GM18519 (cell line): ENCODE measurements at regions not wholly inside any gene's neighbourhood (a gene's known extent, or its start where the extent isn't known, plus 50 kb on each side); places are given as distances from the start of the nearest gene placed in this dataset.
A peak's percentile ranks its signal among the peaks of the same experiment; 100 is the strongest.

Experiments
- ATAC-seq: cut with Tn5 transposase; IDR thresholded peaks from one replicate; pipeline ENCODE4 v1.9.1; 2021; ENCODE audit warnings: mild to moderate bottlenecking, moderate library complexity; ENCODE audit not compliant: unreplicated experiment, low FRiP score

- ATAC-seq, result no peak
Measured at GRCh38 chr3:148073721-148074456, 623.8 kb upstream of the AGTR1 start.

DNA sequence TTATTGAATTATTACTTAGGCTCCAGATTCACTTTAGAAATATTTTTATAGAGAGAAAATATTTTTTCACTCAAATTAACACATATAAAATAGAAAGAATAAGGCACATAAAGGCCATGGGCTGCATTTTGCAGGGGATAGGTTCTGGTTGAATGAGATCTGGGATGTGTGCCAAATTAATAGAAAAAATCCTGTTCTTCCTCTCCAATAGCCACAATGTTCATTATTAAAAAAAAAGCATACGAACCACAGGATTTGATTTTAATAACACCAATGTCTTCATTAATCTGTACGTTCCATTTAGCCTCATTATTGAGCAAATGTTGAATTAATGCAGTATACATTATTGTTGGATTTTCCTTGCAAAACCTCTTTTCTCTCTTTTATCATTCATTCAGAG is 622.8 kb upstream of the AGTR1 start:
- no peak for ATAC-seq

DNA sequence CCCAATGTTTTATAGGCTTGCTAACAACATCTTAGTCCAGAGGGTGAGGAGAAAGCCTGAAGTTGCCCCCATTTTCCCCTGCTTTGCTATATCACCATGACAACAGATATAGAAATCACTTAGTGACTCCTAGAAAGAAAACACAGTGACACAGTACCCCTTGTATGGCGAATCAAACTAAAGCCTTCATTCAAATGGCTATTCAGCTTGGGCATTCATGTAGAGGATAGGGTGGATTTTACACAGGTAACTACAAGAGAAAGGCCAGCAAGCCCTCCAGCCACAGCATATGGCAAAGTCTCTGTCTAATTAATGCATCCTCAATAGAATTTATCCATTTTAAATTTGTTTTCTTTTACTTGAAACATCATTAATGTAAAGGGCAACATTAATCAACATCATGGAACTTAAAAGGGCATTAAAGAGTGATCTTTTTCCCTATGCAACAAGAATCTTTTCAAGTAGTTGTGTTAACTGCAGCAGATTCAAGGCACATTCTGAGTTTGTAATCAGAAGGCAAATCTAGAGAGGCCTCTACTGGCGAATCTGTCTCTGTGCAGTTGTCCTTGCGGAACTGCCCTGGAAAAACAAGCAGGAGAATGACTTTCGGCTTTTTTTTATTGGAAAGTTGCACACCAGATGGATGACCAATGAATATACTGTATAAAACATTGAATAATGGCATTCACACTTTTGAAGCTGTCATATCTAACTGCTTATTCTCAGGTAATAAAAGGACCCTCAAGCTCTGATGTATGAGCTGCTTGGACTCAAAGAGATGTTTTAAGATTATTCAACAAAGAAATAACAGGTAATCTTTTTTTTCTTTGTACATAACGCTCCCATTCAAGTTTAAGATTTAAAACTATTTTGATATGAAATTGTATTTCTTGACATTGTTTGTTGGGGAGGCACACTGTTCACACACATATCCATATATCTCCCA is 621.7 kb upstream of the AGTR1 start:
- no peak for ATAC-seq

- peak; percentile 43 for ATAC-seq
Measured at GRCh38 chr3:148077318-148077923, 620.3 kb upstream of the AGTR1 start.

DNA sequence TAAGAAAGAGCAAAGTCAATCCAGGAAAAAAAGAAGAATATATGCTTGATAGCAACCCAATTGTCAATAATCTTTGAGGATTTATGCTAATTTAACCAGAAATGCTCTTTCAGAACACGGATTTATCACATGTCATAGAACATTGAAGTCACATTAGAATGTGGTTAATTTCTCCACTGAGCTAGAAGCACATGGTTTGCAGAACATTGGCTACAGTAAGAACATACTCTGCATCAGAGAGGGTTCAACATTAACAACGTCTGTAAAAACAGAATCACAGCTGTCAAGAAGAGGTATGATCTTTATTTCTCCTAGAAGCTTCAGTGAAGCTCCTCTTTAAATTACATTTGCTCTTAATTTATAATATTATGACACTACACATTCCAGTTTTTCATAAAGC is 619.7 kb upstream of the AGTR1 start:
- ATAC-seq, result no peak

- no peak for ATAC-seq
Measured at GRCh38 chr3:148078658-148079057, 619.0 kb upstream of the AGTR1 start.

DNA sequence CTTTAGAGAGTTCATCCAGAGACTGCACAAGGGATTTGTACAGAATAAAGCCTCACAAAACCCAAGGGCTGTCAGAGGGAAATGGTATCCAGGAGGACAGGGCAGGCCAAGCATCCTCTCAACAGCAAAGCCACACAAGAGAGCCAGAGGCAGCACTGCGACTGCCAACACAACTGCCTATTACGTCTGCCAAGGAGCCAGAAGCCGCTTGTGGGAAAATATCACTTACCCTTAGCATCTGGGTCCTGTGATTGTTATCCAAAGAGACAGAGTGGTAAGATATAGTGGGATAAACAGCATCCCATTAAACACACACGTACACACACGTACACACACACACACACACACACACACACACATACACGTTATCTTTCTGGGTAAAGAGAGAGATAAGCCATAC is 618.3 kb upstream of the AGTR1 start:
- no peak for ATAC-seq

GRCh38 chr3:148081926-148082325 is 615.8 kb upstream of the AGTR1 start:
- ATAC-seq, result no peak

GRCh38 chr3:148082506-148083280 is 615.0 kb upstream of the AGTR1 start:
- ATAC-seq, result no peak

DNA sequence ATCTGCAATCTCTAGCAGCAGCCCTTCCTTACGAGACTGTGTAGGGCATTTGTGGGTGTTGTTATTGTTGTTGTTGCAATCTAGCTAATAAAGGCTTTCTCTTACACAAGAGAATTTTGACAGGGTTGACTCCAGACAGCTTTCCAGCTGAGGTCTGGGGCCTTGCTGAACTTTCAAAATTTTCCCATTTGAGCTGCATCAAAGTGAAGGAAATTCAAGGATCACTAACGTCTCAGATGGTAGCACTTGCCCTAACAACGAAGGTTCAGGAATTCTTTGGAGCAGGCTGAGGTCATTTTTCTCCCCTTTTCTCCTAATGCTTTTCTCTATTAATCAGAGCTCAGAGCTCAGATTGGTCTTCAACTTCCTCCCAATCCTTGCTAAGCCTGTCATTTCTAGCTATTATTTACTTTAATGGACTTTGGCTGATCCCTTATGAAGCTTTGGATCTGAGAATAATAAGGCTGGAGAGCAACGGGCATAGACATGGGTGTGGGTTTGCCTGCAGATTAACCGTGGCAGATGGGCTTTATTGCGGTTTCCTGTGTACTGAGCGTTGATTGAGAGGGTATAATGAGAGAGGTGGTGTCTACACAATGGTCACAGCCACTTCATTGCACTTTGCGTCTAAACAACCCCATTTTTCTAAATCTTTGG is 614.0 kb upstream of the AGTR1 start:
- ATAC-seq, result no peak

- peak; percentile 90 for ATAC-seq
Measured at GRCh38 chr3:148084931-148085330, 612.8 kb upstream of the AGTR1 start.

- no peak for ATAC-seq
Measured at GRCh38 chr3:148087601-148088371, 609.9 kb upstream of the AGTR1 start.

GRCh38 chr3:148089171-148089570 is 608.5 kb upstream of the AGTR1 start:
- no peak for ATAC-seq

GRCh38 chr3:148090156-148090555 is 607.5 kb upstream of the AGTR1 start:
- ATAC-seq, result no peak

GRCh38 chr3:148092624-148093347 is 604.9 kb upstream of the AGTR1 start:
- ATAC-seq, result no peak

- no peak for ATAC-seq
Measured at GRCh38 chr3:148093753-148094152, 604.0 kb upstream of the AGTR1 start.

DNA sequence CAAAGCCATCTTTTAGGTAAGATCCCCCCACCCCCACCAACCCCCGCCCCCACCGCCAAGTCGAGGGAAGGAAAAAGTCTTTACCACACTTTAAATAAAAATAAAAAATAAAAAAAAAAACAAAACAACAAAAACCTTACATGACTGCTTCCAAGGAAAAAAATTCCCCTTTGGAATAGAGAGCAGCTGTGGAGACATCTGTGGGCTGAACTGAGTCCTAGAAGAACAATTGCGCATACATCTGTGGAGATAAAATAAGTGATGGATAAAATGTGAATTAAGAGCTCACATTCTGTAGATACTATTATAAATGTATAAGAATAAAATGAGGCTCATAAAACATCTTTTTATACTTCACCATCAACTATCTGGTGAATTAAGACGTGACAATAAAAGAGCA is 601.7 kb upstream of the AGTR1 start:
- ATAC-seq, result no peak

- no peak for ATAC-seq
Measured at GRCh38 chr3:148100476-148100875, 597.2 kb upstream of the AGTR1 start.

- ATAC-seq, result no peak
Measured at GRCh38 chr3:148101061-148101460, 596.6 kb upstream of the AGTR1 start.
